ENCODE measurements at regions not wholly inside any gene's neighbourhood (a gene's known extent, or its start where the extent isn't known, plus 50 kb on each side); places are given as distances from the start of the nearest gene placed in this dataset.

DNA sequence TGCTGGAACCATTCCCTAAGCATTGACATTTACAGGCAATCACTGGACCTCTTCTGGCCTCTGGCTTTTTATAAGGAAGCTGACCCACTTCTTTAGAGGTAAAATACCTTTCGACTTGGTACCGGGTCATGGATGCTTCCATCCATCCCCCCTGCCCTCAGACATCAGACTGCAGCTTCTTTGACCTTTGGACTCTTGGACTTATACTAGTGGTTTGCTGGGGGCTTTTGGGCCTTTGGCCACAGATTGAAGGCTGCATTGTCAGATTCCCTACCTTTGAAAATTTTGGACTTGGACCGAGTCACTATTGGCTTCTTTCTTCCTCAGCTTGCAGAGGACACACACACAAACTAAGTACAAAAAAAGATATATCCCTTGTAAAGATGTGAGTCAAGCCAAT lies 86.1 kb downstream of the TTC6 start:
- TF ChIP-seq, protein P1, sequence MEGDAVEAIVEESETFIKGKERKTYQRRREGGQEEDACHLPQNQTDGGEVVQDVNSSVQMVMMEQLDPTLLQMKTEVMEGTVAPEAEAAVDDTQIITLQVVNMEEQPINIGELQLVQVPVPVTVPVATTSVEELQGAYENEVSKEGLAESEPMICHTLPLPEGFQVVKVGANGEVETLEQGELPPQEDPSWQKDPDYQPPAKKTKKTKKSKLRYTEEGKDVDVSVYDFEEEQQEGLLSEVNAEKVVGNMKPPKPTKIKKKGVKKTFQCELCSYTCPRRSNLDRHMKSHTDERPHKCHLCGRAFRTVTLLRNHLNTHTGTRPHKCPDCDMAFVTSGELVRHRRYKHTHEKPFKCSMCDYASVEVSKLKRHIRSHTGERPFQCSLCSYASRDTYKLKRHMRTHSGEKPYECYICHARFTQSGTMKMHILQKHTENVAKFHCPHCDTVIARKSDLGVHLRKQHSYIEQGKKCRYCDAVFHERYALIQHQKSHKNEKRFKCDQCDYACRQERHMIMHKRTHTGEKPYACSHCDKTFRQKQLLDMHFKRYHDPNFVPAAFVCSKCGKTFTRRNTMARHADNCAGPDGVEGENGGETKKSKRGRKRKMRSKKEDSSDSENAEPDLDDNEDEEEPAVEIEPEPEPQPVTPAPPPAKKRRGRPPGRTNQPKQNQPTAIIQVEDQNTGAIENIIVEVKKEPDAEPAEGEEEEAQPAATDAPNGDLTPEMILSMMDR (conservative IDR thresholded peaks at IDR 0.05; ENCODE audit: low read length), result no peak
- TF ChIP-seq EZH2phosphoT487 (IDR thresholded peaks at IDR 0.05; ENCODE audit: borderline replicate concordance), result no peak

Measured in Loucy (cell line).